NB4 (cell line): ENCODE measurements at regions not wholly inside any gene's neighbourhood (a gene's known extent, or its start where the extent isn't known, plus 50 kb on each side); places are given as distances from the start of the nearest gene placed in this dataset.

Experiments used
- DNase-seq: peaks from one replicate; pipeline ENCODE4 v3.0.0; 2010; ENCODE audit warnings: low read depth
- H3K4me3 ChIP-seq: one replicate; pipeline ENCODE4 v1.5.1; 2011; ENCODE audit warnings: mild to moderate bottlenecking, low read depth, low read length, moderate library complexity
- CTCF ChIP-seq: IDR thresholded peaks from one replicate; pipeline ENCODE4 v1.5.1; 2012; ENCODE audit warnings: low read depth, low read length
- MAX ChIP-seq: IDR thresholded peaks from 2 replicates; pipeline ENCODE4 v1.6.1; 2011; ENCODE audit warnings: low read depth, low read length
- MYC ChIP-seq: IDR thresholded peaks from 2 replicates; pipeline ENCODE4 v1.6.1; 2011; ENCODE audit warnings: low read depth, low read length
- POLR2A ChIP-seq: IDR thresholded peaks from 2 replicates; pipeline ENCODE4 v1.6.1; 2011; ENCODE audit warnings: mild to moderate bottlenecking; ENCODE audit not compliant: insufficient read length; ENCODE audit errors: extremely low read depth

GRCh38 chr3:154898443-154898842 lies 181.7 kb upstream of the MME start:
- no peak for TF ChIP-seq POLR2A
- no peak for TF ChIP-seq MYC
- no peak for DNase-seq
- H3K4me3 ChIP-seq = no peak overlapping the region

GRCh38 chr3:154893813-154894212 lies 186.3 kb upstream of the MME start:
- TF ChIP-seq CTCF (no peak), MYC (no peak), MAX (no peak), POLR2A (no peak)
- no peak for DNase-seq
- no peak overlapping the region for H3K4me3 ChIP-seq

- no peak for DNase-seq
- TF ChIP-seq MAX = no peak
- no peak for TF ChIP-seq POLR2A
- no peak for TF ChIP-seq MYC
- TF ChIP-seq CTCF = no peak
- H3K4me3 ChIP-seq = no peak overlapping the region
These were observed 190.9 kb upstream of the MME start for GRCh38 chr3:154889227-154889634.

- no peak for TF ChIP-seq MAX
- no peak for DNase-seq
These were observed 192.2 kb upstream of the MME start for GRCh38 chr3:154887869-154888268.

GRCh38 chr3:154886437-154886836 lies 193.7 kb upstream of the MME start:
- H3K4me3 ChIP-seq = no peak overlapping the region
- DNase-seq = no peak

More at GRCh38 chr3:154887869-154888268, 192.2 kb upstream of the MME start:
- no peak overlapping the region for H3K4me3 ChIP-seq

GRCh38 chr3:154885418-154885817 lies 194.7 kb upstream of the MME start:
- H3K4me3 ChIP-seq = no peak overlapping the region
- DNase-seq = no peak
- TF ChIP-seq MAX (no peak), MYC (no peak), CTCF (no peak), POLR2A (no peak)

More at GRCh38 chr3:154886437-154886836, 193.7 kb upstream of the MME start:
- no peak for TF ChIP-seq CTCF
- TF ChIP-seq MYC = no peak
- TF ChIP-seq MAX = no peak
- TF ChIP-seq POLR2A = no peak

GRCh38 chr3:154884952-154885351 lies 195.2 kb upstream of the MME start:
- no peak for DNase-seq
- H3K4me3 ChIP-seq = no peak overlapping the region
- TF ChIP-seq MYC = no peak
- TF ChIP-seq POLR2A = no peak
- TF ChIP-seq MAX = no peak
